ENCODE measurements at regions not wholly inside any gene's neighbourhood (a gene's known extent, or its start where the extent isn't known, plus 50 kb on each side); places are given as distances from the start of the nearest gene placed in this dataset.

DNA sequence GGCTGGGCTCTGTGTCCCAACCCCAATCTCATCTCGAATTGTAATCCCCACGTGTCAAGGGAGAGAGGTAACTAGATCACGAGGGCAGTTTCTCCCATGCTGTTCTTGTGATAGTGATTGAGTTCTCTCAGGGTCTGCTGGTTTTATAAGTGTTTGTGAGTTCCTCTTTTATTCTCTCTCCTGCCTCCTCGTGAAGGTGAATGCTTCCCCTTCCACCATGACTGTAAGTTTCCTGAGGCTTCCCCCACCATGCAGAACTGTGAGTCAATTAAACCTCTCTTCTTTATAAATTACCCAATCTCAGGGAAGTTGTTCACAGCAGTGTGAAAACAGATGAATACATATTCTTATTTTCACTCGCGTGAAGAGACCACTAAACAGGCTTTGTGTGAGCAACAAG lies 148.2 kb downstream of the TMEM30B start:
- H3K27ac Mint-ChIP-seq, result no peak overlapping the region
- no peak for DNase-seq (ENCODE audit: low spot score, unreplicated experiment)
- TF ChIP-seq CTCF (IDR thresholded peaks at IDR 0.05; ENCODE audit: unreplicated experiment), result no peak
- peaks cover 6% of the 10 kb centered on the region for H3K27me3 Mint-ChIP-seq
- H3K4me3 Mint-ChIP-seq (ENCODE audit: low read depth), result no peak overlapping the region
- H3K36me3 Mint-ChIP-seq (ENCODE audit: insufficient read depth), result peaks cover 4% of the 10 kb centered on the region
- H3K9me3 Mint-ChIP-seq (ENCODE audit: low read depth), result peaks cover 13% of the 10 kb centered on the region
- peaks cover 3% of the 10 kb centered on the region for H3K4me1 Mint-ChIP-seq (ENCODE audit: low read depth)

DNA sequence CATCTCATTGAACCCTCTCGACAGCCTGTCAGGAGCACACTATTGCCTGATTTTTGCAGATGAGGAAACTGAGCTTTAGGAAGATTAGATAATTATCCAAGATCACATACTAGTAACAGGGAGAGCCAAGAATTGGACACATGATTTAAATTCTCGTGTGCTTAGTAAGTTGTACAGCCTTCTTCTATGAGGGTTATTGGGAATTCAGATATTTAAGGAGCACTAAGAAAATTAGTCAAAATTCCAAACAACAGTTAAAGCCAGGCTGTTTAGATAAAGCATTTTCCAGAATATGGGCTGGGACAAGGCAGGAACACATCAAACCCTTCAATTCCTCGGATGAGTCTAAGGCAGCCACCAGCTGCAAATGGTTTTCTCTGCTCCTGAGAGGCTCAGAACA lies 148.8 kb downstream of the TMEM30B start:
- TF ChIP-seq CTCF (IDR thresholded peaks at IDR 0.05; ENCODE audit: unreplicated experiment), result no peak
- no peak for DNase-seq (ENCODE audit: low spot score, unreplicated experiment)
- peaks cover under 1% of the 10 kb centered on the region for H3K36me3 Mint-ChIP-seq (ENCODE audit: insufficient read depth)
- H3K27ac Mint-ChIP-seq, result no peak overlapping the region
- H3K27me3 Mint-ChIP-seq, result peaks cover 6% of the 10 kb centered on the region
- H3K4me1 Mint-ChIP-seq (ENCODE audit: low read depth), result peaks cover 3% of the 10 kb centered on the region
- no peak overlapping the region for H3K4me3 Mint-ChIP-seq (ENCODE audit: low read depth)
- peaks cover 7% of the 10 kb centered on the region for H3K9me3 Mint-ChIP-seq (ENCODE audit: low read depth)

- no peak overlapping the region for H3K4me3 Mint-ChIP-seq (ENCODE audit: low read depth)
- no peaks in the 10 kb centered on the region for H3K9me3 Mint-ChIP-seq (ENCODE audit: low read depth)
- peaks cover 6% of the 10 kb centered on the region for H3K27me3 Mint-ChIP-seq
- no peaks in the 10 kb centered on the region for H3K36me3 Mint-ChIP-seq (ENCODE audit: insufficient read depth)
- peaks cover 11% of the 10 kb centered on the region for H3K4me1 Mint-ChIP-seq (ENCODE audit: low read depth)
- no peak for TF ChIP-seq CTCF (IDR thresholded peaks at IDR 0.05; ENCODE audit: unreplicated experiment)
- no peak overlapping the region for H3K27ac Mint-ChIP-seq
- no peak for DNase-seq (ENCODE audit: low spot score, unreplicated experiment)
Observed at GRCh38 chr14:61130512-61131260, 149.6 kb downstream of the SLC38A6 start.

GRCh38 chr14:61129168-61129745 lies 148.2 kb downstream of the SLC38A6 start:
- H3K27me3 Mint-ChIP-seq, result peaks cover 6% of the 10 kb centered on the region
- DNase-seq (ENCODE audit: low spot score, unreplicated experiment), result no peak
- TF ChIP-seq CTCF (IDR thresholded peaks at IDR 0.05; ENCODE audit: unreplicated experiment), result no peak
- no peak overlapping the region for H3K27ac Mint-ChIP-seq
- no peaks in the 10 kb centered on the region for H3K9me3 Mint-ChIP-seq (ENCODE audit: low read depth)
- H3K4me1 Mint-ChIP-seq (ENCODE audit: low read depth), result peaks cover 11% of the 10 kb centered on the region
- H3K4me3 Mint-ChIP-seq (ENCODE audit: low read depth), result no peak overlapping the region
- no peaks in the 10 kb centered on the region for H3K36me3 Mint-ChIP-seq (ENCODE audit: insufficient read depth)

GRCh38 chr14:61128382-61129167 lies 147.5 kb downstream of the SLC38A6 start:
- no peak for DNase-seq (ENCODE audit: low spot score, unreplicated experiment)
- H3K27ac Mint-ChIP-seq, result no peak overlapping the region

More at GRCh38 chr14:61128382-61129167, 147.5 kb downstream of the SLC38A6 start:
- no peaks in the 10 kb centered on the region for H3K36me3 Mint-ChIP-seq (ENCODE audit: insufficient read depth)
- no peak overlapping the region for H3K4me3 Mint-ChIP-seq (ENCODE audit: low read depth)
- H3K4me1 Mint-ChIP-seq (ENCODE audit: low read depth), result peaks cover 11% of the 10 kb centered on the region
- peaks cover 6% of the 10 kb centered on the region for H3K27me3 Mint-ChIP-seq
- H3K9me3 Mint-ChIP-seq (ENCODE audit: low read depth), result no peaks in the 10 kb centered on the region
- no peak for TF ChIP-seq CTCF (IDR thresholded peaks at IDR 0.05; ENCODE audit: unreplicated experiment)

All from progenitor cell of endocrine pancreas (in vitro differentiated cells).